IMR-90 (cell line): ENCODE measurements at regions not wholly inside any gene's neighbourhood (a gene's known extent, or its start where the extent isn't known, plus 50 kb on each side); places are given as distances from the start of the nearest gene placed in this dataset.

Experiments
- CEBPB ChIP-seq: IDR thresholded peaks from 2 replicates; pipeline ENCODE4 v1.6.1; 2012; ENCODE audit warnings: low read depth, low read length, improper control_type of control experiment
- CHD1 ChIP-seq: IDR thresholded peaks from 2 replicates; pipeline ENCODE4 v1.6.1; 2012; ENCODE audit warnings: low read depth, low read length, improper control_type of control experiment
- MAFK ChIP-seq: IDR thresholded peaks from 2 replicates; pipeline ENCODE4 v1.6.1; 2012; ENCODE audit warnings: low read depth, low read length, improper control_type of control experiment
- MAZ ChIP-seq: IDR thresholded peaks from 2 replicates; pipeline ENCODE4 v1.6.1; 2012; ENCODE audit warnings: low read depth, mild to moderate bottlenecking, low read length, improper control_type of control experiment, moderate library complexity, borderline replicate concordance
- MXI1 ChIP-seq: IDR thresholded peaks from 2 replicates; pipeline ENCODE4 v1.6.1; 2012; ENCODE audit warnings: low read depth, mild to moderate bottlenecking, low read length, moderate library complexity, borderline replicate concordance
- NFE2L2 ChIP-seq: fragments of 150-350 bp; IDR thresholded peaks from 2 replicates; pipeline ENCODE4 v1.6.1; 2016; ENCODE audit warnings: low read depth, mild to moderate bottlenecking, low read length
- POLR2A ChIP-seq: IDR thresholded peaks from 2 replicates; pipeline ENCODE4 v1.6.1; 2012; ENCODE audit warnings: mild to moderate bottlenecking, low read depth, low read length
- RAD21 ChIP-seq: IDR thresholded peaks from 2 replicates; pipeline ENCODE4 v1.6.1; 2012; ENCODE audit warnings: low read length, improper control_type of control experiment
- RCOR1 ChIP-seq: IDR thresholded peaks from 2 replicates; pipeline ENCODE4 v1.6.1; 2012; ENCODE audit warnings: mild to moderate bottlenecking, low read length, improper control_type of control experiment; ENCODE audit not compliant: insufficient replicate concordance
- RFX5 ChIP-seq: IDR thresholded peaks from 2 replicates; pipeline ENCODE4 v1.8.0; 2012; ENCODE audit warnings: low read depth, mild to moderate bottlenecking, low read length, moderate library complexity
- SMC3 ChIP-seq: fragments of 150-350 bp; IDR thresholded peaks from 2 replicates; pipeline ENCODE4 v1.6.1; 2016; ENCODE audit warnings: low read depth, mild to moderate bottlenecking, antibody characterized with exemption, low read length, moderate library complexity
- TF ChIP-seq, protein P1 (sequence below): conservative IDR thresholded peaks from 2 replicates; pipeline ENCODE4 v1.5.1; 2012; ENCODE audit warnings: mild to moderate bottlenecking, low read depth, low read length, improper control_type of control experiment

GRCh38 chr1:69256036-69256435 is 311.7 kb upstream of the LRRC7 start:
- TF ChIP-seq, protein P1, sequence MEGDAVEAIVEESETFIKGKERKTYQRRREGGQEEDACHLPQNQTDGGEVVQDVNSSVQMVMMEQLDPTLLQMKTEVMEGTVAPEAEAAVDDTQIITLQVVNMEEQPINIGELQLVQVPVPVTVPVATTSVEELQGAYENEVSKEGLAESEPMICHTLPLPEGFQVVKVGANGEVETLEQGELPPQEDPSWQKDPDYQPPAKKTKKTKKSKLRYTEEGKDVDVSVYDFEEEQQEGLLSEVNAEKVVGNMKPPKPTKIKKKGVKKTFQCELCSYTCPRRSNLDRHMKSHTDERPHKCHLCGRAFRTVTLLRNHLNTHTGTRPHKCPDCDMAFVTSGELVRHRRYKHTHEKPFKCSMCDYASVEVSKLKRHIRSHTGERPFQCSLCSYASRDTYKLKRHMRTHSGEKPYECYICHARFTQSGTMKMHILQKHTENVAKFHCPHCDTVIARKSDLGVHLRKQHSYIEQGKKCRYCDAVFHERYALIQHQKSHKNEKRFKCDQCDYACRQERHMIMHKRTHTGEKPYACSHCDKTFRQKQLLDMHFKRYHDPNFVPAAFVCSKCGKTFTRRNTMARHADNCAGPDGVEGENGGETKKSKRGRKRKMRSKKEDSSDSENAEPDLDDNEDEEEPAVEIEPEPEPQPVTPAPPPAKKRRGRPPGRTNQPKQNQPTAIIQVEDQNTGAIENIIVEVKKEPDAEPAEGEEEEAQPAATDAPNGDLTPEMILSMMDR: no peak
- no peak for TF ChIP-seq POLR2A
- TF ChIP-seq CEBPB: no peak
- TF ChIP-seq SMC3: no peak
- TF ChIP-seq RFX5: no peak
- no peak for TF ChIP-seq RAD21
- TF ChIP-seq CHD1: no peak
- TF ChIP-seq MXI1: no peak
- no peak for TF ChIP-seq MAFK
- no peak for TF ChIP-seq RCOR1
- TF ChIP-seq MAZ: no peak
- TF ChIP-seq NFE2L2: peak; percentile 54
